NT2/D1 (cell line): ENCODE measurements at regions not wholly inside any gene's neighbourhood (a gene's known extent, or its start where the extent isn't known, plus 50 kb on each side); places are given as distances from the start of the nearest gene placed in this dataset.

Source experiments
- DNase-seq: peaks from one replicate; pipeline ENCODE4 v3.0.0-alpha.2; 2011; ENCODE audit warnings: low read depth, low spot score
- H3K27me3 ChIP-seq: 2 replicates; pipeline ENCODE4 v1.6.0; 2011; ENCODE audit warnings: mild to moderate bottlenecking; ENCODE audit not compliant: insufficient read length, insufficient read depth
- H3K36me3 ChIP-seq: 2 replicates; pipeline ENCODE4 v1.6.1; 2011; ENCODE audit warnings: mild to moderate bottlenecking, low read length, mixed read lengths; ENCODE audit not compliant: insufficient read depth, insufficient read length
- H3K4me1 ChIP-seq: 2 replicates; pipeline ENCODE4 v1.5.1; 2011; ENCODE audit not compliant: insufficient read depth, insufficient read length
- H3K4me3 ChIP-seq: 2 replicates; pipeline ENCODE4 v1.5.1; 2011; ENCODE audit warnings: low read depth; ENCODE audit not compliant: insufficient read length
- H3K9ac ChIP-seq: 2 replicates; pipeline ENCODE4 v1.6.0; 2011; ENCODE audit warnings: low read depth; ENCODE audit not compliant: insufficient read length
- H3K9me3 ChIP-seq: 2 replicates; pipeline ENCODE4 v1.5.1; 2011; ENCODE audit warnings: mild to moderate bottlenecking, low read length; ENCODE audit not compliant: insufficient read depth
- SUZ12 ChIP-seq: IDR thresholded peaks from 2 replicates; pipeline ENCODE4 v1.6.1; 2011; ENCODE audit not compliant: insufficient read length, insufficient read depth; ENCODE audit errors: extremely low read depth
- YY1 ChIP-seq: IDR thresholded peaks from 2 replicates; pipeline ENCODE4 v1.6.1; 2011; ENCODE audit not compliant: insufficient read length, insufficient read depth
- ZNF274 ChIP-seq: IDR thresholded peaks from 2 replicates; pipeline ENCODE4 v1.6.1; 2011; ENCODE audit warnings: mild to moderate bottlenecking, low read depth, low read length

DNA sequence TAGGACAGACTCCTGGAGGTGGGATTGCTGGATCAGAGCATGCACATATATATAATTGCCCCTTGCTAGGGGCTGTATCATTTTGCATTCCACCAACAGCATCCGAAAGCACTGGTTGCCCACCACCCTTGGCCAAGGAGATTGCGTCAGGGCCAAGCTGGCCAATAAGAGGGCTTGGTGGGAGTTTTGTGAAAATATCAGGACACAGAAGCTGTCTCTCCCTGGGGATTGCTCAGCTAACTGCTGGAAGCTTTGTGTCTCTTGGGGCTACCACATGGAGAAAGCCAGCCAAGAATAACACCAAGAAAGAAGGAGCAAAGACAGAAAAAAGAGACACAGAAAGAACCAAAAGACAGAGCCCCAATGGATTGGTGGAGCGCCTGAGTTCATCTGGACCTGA lies 90.6 kb upstream of the RALGAPA2 start:
- TF ChIP-seq ZNF274 (no peak), SUZ12 (no peak)
- Histone ChIP-seq H3K9me3 (peaks cover 25% of the 10 kb centered on the region), H3K4me3 (no peak overlapping the region), H3K36me3 (no peaks in the 10 kb centered on the region), H3K9ac (no peak overlapping the region), H3K27me3 (no peaks in the 10 kb centered on the region), H3K4me1 (no peaks in the 10 kb centered on the region)
- no peak for DNase-seq

DNA sequence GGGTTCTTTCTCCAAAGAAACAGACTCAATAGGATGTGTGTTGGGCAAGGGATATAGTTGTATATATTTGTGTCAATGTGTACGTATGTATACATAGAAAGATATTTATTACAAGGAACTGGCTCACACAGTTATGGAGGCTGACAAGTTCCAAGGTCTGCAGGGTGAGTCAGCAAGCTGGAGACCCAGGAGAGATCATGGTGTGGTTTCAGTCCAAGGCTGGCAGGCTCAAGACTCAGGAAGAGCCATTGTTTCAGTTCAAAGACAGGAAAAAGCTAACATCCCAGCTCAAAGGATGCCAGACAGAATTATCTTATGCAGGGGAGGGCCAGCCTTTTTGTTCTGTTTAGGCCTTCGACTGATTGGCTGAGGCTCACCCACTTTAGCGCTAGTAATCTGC lies 89.9 kb upstream of the RALGAPA2 start:
- Histone ChIP-seq H3K4me1 (no peaks in the 10 kb centered on the region), H3K4me3 (no peak overlapping the region), H3K9ac (no peak overlapping the region), H3K36me3 (no peaks in the 10 kb centered on the region), H3K27me3 (no peaks in the 10 kb centered on the region), H3K9me3 (peaks cover 25% of the 10 kb centered on the region)
- TF ChIP-seq ZNF274: no peak
- no peak for DNase-seq

DNA sequence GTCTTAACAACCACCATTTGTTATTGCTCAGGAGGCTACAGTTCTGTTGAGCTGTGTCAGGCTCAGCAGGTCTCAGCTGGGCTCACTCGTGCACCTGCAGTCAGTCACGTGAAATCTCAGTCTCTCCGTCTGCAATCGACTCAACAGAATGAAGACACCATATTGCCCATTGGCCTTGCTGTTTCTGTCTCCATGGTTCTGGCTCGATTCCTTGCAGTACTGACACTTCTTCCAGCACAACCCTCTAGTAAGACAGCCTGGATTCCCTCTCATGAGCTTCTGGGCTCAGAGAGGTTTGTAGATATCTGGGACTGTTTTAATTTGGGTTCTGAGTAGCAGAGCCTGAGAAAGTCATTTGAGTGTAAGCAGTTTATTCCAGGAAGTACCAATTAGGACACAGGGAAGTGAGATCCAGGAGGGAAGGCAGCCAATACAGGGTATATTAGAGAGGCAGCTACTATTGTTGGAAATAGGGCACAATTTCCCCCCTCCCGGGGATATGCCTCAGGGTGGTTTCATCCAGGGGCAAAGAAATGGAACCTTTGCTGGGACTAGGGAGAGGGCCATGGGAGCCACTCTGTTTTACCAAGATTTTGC lies 87.4 kb upstream of the RALGAPA2 start:
- Histone ChIP-seq H3K36me3 (no peaks in the 10 kb centered on the region), H3K4me3 (no peak overlapping the region), H3K4me1 (no peaks in the 10 kb centered on the region), H3K9me3 (peaks cover 19% of the 10 kb centered on the region), H3K9ac (no peak overlapping the region), H3K27me3 (no peaks in the 10 kb centered on the region)
- no peak for DNase-seq
- no peak for TF ChIP-seq ZNF274
- no peak for TF ChIP-seq SUZ12
- TF ChIP-seq YY1: no peak

DNA sequence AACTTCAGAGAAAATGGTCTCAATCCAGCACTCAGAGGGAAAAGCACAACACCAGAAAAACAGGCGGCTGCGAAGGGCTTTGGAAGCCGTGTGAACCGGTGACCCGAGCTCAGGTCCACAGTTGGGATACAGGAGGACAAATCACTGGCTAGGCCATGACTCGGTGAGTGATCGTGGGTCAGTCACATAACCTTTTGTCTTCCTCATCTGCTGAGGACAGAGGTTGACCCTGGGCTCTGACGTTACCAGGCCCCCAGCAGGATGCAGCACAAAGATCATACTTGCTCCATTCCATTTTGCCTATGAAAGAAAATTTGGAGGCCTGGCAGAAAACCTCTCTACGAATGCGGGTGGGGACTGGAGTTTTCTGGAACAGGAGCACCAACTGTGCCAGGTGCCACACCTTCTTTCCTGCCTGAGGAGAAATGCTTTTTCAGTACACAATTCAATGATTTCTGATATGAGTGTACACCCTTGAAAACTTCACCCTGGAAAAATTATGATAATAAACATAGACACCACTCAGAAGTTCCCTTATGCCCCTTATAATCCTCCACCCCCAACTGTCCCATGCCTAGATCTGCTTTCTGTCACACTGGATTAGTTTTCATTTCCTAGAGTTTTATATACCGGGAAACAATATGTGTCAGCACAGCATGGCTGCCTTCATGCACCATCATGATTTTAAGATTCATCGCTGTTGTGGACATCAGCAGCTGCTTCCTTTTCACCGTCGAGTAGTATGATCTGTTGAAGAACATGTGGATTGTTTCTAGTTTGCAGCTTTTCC lies 85.3 kb upstream of the RALGAPA2 start:
- Histone ChIP-seq H3K9ac (no peak overlapping the region), H3K27me3 (no peaks in the 10 kb centered on the region), H3K4me1 (no peaks in the 10 kb centered on the region), H3K36me3 (no peaks in the 10 kb centered on the region), H3K4me3 (no peak overlapping the region), H3K9me3 (peaks cover 3% of the 10 kb centered on the region; the same call in 1 of the 2 replicates)
- no peak for DNase-seq
- no peak for TF ChIP-seq YY1
- no peak for TF ChIP-seq ZNF274
- no peak for TF ChIP-seq SUZ12

DNA sequence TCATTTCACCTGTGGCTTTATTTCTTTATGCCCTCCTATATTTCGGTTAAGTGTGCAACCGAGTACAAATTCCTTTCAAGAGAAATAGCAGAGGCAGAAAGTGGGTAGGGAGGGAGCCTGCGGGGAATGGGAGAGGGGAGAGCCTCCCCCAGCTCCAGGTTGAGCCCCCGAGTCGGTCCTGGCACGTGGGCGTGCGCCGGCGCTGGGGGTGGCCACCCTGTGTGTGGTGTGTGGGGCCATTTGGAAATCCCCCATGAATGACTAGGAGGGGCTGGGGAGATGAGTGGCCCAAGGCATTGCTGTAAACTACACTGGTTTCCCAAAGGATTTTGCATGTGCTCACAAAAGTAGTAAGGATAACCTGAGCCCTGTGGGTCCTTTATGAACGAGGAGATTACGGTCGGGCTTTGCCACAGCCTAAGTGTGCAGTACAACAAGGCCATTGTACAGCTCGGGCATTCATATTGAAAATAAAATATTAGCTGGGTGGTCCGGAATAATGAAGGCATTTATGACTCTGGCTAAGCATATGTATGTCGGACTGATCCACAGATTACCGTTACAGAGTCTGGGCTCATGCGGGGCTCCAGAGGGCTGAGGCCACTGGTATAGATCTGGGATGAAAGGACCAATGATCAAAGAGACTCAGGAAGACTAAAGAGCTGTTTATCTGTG lies 84.5 kb upstream of the RALGAPA2 start:
- Histone ChIP-seq H3K36me3 (no peaks in the 10 kb centered on the region), H3K4me3 (no peak overlapping the region), H3K9ac (no peak overlapping the region), H3K4me1 (no peaks in the 10 kb centered on the region), H3K27me3 (no peaks in the 10 kb centered on the region), H3K9me3 (no peaks in the 10 kb centered on the region)
- no peak for DNase-seq
- TF ChIP-seq YY1 (no peak), ZNF274 (no peak), SUZ12 (no peak)

DNA sequence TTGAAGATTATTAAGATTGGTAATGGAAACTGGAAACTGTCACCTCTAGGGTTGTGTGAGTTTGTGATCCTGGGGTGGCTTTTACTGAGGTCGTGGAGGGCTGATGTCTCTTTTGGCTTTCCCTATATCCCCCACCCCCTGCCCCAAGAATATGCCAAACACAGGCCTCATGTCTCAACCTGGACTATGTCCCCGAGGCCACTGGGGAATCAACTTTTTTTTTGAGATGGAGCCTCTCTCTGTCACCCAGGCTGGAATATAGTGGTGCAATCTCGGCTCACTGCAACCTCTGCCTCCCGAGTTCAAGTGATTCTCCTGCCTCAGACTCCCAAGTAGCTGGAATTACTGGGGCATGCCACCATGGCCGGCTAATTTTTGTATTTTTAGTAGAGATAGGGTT lies 83.3 kb upstream of the RALGAPA2 start:
- TF ChIP-seq YY1: no peak
- TF ChIP-seq SUZ12: no peak
- no peak for TF ChIP-seq ZNF274
- Histone ChIP-seq H3K9ac (no peak overlapping the region), H3K36me3 (no peaks in the 10 kb centered on the region), H3K27me3 (no peaks in the 10 kb centered on the region), H3K4me3 (no peak overlapping the region), H3K4me1 (no peaks in the 10 kb centered on the region), H3K9me3 (no peaks in the 10 kb centered on the region)
- no peak for DNase-seq

DNA sequence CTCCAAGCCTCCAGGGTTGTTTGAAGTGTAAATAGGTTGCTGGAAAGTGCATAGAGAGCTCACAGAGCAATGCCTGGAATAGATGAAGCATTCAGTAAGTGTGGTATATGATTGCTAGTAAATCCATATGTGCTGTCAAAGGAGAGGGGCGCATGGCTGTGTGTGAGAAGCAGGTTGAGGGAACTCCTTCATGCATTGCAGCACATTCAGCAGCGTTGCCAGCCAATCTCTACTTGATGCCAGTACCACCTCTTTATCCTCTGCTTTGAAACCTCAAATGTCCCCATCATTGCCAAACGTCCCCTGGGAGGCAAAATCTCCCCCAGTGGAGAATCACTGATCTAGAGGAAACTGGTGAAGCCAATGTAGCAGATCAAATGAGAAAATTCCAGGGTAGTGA lies 82.7 kb upstream of the RALGAPA2 start:
- DNase-seq: no peak
- no peak overlapping the region for H3K9ac ChIP-seq
- no peaks in the 10 kb centered on the region for H3K4me1 ChIP-seq
- no peaks in the 10 kb centered on the region for H3K36me3 ChIP-seq
- H3K4me3 ChIP-seq: no peak overlapping the region
- H3K27me3 ChIP-seq: no peaks in the 10 kb centered on the region
- H3K9me3 ChIP-seq: no peaks in the 10 kb centered on the region
- no peak for TF ChIP-seq SUZ12
- no peak for TF ChIP-seq ZNF274
- no peak for TF ChIP-seq YY1
